ENCODE measurements at regions not wholly inside any gene's neighbourhood (a gene's known extent, or its start where the extent isn't known, plus 50 kb on each side); places are given as distances from the start of the nearest gene placed in this dataset.

DNA sequence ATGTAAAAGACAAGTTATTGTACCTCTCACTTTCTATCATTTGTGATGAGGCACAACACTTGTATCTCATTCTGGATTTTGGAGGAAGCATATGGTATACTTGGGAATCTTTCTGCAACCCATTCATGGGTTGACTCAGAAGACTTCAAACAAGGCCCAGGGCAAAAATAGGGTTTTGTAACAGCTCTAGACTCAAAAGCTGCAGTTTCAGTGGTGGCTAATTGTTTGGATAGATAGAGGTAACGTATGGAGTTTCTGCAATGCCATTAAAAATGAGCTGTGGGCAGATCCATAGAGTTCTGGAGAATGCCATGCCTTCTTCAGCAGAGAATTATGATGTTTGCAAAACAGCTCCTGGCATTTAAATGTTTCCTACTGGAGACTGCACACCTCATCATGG lies 279.6 kb upstream of the VLDLR start:
- TF ChIP-seq, protein P1, sequence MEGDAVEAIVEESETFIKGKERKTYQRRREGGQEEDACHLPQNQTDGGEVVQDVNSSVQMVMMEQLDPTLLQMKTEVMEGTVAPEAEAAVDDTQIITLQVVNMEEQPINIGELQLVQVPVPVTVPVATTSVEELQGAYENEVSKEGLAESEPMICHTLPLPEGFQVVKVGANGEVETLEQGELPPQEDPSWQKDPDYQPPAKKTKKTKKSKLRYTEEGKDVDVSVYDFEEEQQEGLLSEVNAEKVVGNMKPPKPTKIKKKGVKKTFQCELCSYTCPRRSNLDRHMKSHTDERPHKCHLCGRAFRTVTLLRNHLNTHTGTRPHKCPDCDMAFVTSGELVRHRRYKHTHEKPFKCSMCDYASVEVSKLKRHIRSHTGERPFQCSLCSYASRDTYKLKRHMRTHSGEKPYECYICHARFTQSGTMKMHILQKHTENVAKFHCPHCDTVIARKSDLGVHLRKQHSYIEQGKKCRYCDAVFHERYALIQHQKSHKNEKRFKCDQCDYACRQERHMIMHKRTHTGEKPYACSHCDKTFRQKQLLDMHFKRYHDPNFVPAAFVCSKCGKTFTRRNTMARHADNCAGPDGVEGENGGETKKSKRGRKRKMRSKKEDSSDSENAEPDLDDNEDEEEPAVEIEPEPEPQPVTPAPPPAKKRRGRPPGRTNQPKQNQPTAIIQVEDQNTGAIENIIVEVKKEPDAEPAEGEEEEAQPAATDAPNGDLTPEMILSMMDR (conservative IDR thresholded peaks at IDR 0.05 in 1 of 2, IDR thresholded peaks at IDR 0.05 in 1 of 2; ENCODE audit: low read depth in 1 of 2, low read length in 2 of 2): no peak
- TF ChIP-seq EZH2 (IDR thresholded peaks at IDR 0.05; ENCODE audit: low read length, missing control alignments): no peak

All from fibroblast of lung (primary cell).